NCI-H748 treated with DMSO at 0.1 percent for 48 hours (cell line): ENCODE measurements at regions not wholly inside any gene's neighbourhood (a gene's known extent, or its start where the extent isn't known, plus 50 kb on each side); places are given as distances from the start of the nearest gene placed in this dataset.
A peak's percentile ranks its signal among the peaks of the same experiment; 100 is the strongest.

ENCODE experiments used
- DNase-seq: peaks from one replicate; lab custom pipeline; 2025; lab: John Stamatoyannopoulos, UW

- no peak for DNase-seq
These were observed 164.7 kb downstream of the GNAT3 start for GRCh38 chr7:80347173-80347572.

- DNase-seq = no peak
These were observed 165.2 kb downstream of the GNAT3 start for GRCh38 chr7:80346704-80347103.

- peak; percentile 57 for DNase-seq
These were observed 176.2 kb downstream of the GNAT3 start for GRCh38 chr7:80335511-80336231.

GRCh38 chr7:80334908-80335307 is 177.0 kb downstream of the GNAT3 start:
- no peak for DNase-seq

GRCh38 chr7:80334196-80334595 is 177.7 kb downstream of the GNAT3 start:
- DNase-seq = no peak

- DNase-seq = no peak
These were observed 178.8 kb downstream of the GNAT3 start for GRCh38 chr7:80333040-80333439.

GRCh38 chr7:80330434-80330833 is 181.4 kb downstream of the GNAT3 start:
- DNase-seq = no peak

GRCh38 chr7:80324032-80324431 is 187.8 kb downstream of the GNAT3 start:
- no peak for DNase-seq

- DNase-seq = no peak
These were observed 184.8 kb downstream of the GNAI1 start for GRCh38 chr7:80319461-80319860.

- no peak for DNase-seq
These were observed 183.4 kb downstream of the GNAI1 start for GRCh38 chr7:80318081-80318480.

- DNase-seq = no peak
These were observed 182.2 kb downstream of the GNAI1 start for GRCh38 chr7:80316811-80317210.

GRCh38 chr7:80313716-80314115 is 179.1 kb downstream of the GNAI1 start:
- no peak for DNase-seq

- DNase-seq = no peak
These were observed 178.5 kb downstream of the GNAI1 start for GRCh38 chr7:80313067-80313626.

GRCh38 chr7:80312139-80312661 is 177.6 kb downstream of the GNAI1 start:
- peak; percentile 64 for DNase-seq

GRCh38 chr7:80311313-80311712 is 176.7 kb downstream of the GNAI1 start:
- DNase-seq = no peak

GRCh38 chr7:80309971-80310549 is 175.4 kb downstream of the GNAI1 start:
- no peak for DNase-seq

- no peak for DNase-seq
These were observed 174.7 kb downstream of the GNAI1 start for GRCh38 chr7:80309377-80309776.

- DNase-seq = no peak
These were observed 172.7 kb downstream of the GNAI1 start for GRCh38 chr7:80307227-80307856.

GRCh38 chr7:80303315-80303714 is 168.7 kb downstream of the GNAI1 start:
- no peak for DNase-seq

- DNase-seq = no peak
These were observed 168.0 kb downstream of the GNAI1 start for GRCh38 chr7:80302636-80303035.

- no peak for DNase-seq
These were observed 167.4 kb downstream of the GNAI1 start for GRCh38 chr7:80302078-80302477.

- DNase-seq = no peak
These were observed 163.6 kb downstream of the GNAI1 start for GRCh38 chr7:80298201-80298600.

GRCh38 chr7:80294346-80294745 is 159.7 kb downstream of the GNAI1 start:
- no peak for DNase-seq
